GM19240 (cell line): ENCODE measurements at regions not wholly inside any gene's neighbourhood (a gene's known extent, or its start where the extent isn't known, plus 50 kb on each side); places are given as distances from the start of the nearest gene placed in this dataset.

Experiments
- DNase-seq: peaks from one replicate; pipeline ENCODE4 v3.0.0; 2011; ENCODE audit warnings: low spot score; ENCODE audit not compliant: insufficient read length

DNA sequence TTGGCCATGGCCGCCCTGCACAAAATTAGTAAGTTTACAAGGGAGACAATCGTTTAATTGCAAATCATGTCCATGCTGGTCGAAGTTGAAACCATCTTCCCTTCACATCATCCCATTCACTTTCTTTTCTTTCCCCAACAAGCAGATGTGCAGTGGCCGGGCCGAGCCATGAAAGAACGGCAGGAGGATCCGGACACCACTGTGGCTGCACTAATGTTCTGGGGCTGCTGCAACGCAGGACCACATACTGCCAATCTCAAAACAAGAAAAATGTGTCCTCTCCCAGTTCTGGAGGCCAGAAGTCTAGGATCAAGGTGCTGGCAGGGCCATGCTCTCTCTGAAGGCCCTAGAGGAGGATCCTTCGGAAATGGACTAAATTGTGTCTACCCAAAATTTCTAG lies 227.4 kb upstream of the MYT1L start:
- no peak for DNase-seq

DNA sequence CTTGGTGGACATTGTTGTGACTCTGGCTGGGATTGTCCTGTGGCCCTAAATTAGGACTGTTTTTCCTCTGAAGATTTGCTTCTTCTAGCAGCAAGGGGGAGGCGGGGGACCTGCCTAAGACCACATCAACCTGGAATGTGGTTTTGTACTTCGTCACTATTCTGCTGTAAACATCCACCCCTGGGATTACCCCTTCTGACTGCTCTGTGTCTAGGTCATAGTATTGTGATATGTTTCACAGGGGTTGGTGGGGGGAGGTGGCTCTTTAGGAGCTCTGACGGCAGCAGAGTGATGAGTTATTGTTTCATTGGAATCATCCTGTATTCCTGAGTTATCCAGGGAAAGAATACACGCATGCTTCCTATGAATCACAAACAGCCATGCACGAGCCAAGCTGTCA lies 226.4 kb upstream of the MYT1L start:
- no peak for DNase-seq

DNA sequence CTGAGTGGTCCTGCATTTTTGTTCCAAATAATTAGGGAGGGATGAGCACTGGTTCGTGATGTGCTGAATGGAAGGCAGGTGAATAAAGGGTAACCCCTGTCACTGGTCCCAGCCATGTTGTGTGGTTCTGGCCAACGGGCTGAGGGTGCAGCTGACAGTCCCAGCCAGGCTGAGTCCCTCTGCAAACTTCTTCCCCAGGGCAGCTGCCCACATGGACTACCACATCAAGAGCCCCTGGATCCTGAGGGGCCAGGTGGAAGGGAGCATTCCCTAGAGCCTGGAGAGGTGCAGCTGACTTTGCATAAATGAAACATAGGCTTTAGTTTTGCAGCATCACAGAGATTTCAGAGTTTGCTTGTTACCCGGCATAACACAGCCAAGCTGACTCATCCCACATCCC lies 219.8 kb upstream of the MYT1L start:
- no peak for DNase-seq

DNA sequence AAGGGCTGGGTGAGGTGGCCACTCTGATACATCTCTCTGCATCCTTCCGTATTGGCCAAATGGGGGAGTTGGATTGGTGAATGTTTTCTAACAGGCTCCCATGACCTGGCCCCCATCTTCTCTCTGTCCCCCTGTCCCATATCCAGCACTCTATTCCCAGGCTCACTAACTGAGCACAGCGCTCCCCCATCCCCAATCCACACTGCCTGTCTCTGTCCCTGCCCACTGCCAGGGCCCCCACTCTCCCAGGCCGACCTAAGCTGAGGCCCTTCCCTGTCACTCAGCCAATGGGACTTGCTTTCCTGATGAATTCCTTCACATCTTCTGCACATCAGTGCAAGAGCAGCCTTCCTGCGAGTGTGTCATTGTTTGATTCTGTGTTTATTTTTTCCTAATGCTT lies 216.8 kb upstream of the MYT1L start:
- no peak for DNase-seq

DNA sequence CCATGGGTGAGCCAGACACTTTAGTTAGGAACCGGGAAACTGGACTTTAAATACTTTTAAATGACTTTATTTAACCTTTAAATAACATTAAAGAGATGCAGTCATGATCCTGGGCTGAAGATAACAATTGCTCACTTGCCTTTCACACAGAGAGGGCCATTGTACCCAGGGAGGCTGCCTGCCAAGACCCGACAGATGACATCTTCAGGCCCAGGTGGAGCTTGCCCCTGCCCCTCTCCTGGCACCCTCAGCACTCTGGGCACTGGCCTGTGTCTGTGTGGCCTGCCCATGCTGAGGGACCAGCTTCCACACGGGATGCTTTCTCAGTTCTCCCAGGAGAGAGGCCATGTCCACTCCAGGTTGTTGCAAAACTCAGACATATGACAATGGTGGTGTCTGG lies 216.4 kb upstream of the MYT1L start:
- DNase-seq: no peak

DNA sequence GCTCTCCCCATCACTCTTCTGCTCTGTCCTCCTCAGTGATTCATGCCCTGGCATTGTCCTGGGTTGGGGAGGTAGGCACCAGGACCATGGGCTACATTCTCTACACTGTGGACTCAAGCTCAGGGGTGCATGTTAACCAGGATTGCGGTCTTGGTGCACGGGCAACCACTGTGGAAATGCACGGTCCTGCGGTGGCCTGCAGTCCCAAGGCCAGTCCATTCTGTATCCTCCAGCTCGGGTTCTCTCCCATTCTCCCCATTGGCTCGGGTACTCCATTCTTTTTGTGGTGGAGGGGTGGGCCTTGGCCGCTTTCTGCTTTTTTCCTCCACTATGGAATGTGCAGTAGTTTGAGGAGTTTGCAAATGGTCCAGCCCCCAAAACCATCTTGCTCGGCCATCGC lies 215.0 kb upstream of the MYT1L start:
- DNase-seq: no peak

DNA sequence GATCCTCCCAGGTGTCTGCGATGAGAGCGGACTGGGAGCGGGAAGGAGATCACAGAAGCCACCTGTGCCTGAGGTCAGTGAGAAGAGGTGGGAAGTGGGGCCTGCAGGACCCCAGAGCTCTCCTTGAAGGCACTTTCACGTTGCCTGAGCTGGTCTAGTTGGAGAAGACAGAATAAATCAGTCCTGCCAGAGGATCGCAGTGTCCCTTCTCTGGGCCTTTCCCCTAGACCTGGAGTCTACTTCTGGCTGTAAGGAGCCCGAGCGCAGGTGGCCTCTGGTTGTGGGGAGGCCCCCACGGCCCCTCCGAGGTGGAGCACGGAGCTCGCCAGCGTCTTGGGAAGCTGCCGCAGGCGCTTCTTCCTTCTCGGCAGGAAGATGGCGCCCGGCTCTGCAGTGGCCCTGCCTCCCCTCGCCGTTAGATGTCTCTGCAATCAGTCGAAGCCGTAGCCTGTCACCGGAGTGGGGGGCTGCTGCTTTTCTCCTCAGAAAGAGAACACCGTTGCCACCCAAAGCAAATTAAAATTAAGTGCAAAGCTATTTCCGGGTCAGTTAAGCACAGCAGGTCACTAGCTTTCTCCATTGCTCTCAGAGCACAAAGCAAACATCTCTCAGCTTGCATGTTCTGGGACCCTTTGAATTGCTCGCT lies 212.0 kb upstream of the MYT1L start:
- no peak for DNase-seq

DNA sequence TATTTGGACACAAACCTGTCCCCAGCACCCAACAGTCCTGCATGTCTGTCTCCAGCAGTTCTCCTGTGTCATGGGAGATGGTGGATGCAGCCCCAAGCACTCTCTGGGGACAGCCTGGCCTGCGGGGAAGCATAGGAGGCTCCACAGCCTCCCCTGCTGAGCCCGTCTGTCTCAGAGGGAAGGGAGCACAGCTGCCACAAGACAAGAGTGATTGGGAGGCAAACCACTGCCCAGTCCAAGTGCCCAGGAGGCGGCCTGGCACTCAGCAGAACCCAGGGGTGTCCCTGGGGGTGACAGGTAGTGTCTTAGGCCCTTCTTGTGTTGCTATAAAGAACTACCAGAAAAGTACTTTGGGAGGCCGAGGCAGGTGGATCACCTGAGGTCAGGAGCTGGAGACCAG lies 211.2 kb upstream of the MYT1L start:
- DNase-seq: no peak

DNA sequence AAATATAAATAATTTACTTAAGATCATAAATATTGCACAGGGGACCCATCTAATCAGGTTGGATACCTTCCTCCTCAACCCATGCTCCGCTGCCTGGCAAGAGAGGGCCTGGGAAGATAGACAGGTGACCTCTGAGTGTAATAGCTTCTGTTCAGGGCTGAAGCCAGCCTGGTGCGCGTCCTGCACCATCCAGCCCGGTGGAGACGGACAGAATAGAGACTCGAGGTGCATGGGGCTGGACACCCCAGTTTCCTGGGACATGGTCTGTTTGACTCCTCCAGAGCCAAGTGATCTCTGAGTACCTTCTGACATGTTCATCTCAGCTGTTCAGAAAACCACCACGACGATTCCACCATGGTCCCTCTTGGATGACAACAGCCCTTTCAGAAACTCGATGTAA lies 209.3 kb upstream of the MYT1L start:
- no peak for DNase-seq

DNA sequence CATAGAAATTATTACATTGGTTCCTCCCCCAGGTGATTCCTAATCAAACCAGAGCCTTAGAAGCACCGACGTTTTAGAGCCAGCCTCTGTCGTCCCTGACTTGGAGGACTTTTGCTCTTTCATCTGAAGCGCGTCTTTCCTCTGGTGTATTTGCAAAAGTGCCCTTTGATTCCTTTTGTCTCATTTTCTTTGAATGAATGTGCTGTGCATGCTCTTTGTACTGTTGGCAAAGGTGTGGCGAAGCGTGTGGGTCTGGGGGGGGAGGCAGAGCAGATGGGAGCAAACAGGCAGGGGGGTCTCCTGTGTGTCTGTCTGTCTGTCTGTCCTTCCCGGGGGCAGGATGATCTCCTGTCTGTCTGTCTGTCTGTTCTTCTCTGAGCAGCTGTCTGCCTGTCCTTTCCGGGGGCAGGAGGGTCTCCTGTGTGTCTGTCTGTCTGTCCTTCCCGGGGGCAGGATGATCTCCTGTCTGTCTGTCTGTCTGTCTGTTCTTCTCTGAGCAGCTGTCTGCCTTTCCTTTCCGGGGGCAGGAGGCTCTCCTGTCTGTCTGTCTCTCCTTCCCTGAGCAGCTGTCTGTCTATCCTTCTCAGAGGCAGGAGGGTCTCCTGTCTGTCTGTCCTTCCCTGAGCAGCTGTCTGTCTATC lies 205.5 kb upstream of the MYT1L start:
- DNase-seq: no peak

DNA sequence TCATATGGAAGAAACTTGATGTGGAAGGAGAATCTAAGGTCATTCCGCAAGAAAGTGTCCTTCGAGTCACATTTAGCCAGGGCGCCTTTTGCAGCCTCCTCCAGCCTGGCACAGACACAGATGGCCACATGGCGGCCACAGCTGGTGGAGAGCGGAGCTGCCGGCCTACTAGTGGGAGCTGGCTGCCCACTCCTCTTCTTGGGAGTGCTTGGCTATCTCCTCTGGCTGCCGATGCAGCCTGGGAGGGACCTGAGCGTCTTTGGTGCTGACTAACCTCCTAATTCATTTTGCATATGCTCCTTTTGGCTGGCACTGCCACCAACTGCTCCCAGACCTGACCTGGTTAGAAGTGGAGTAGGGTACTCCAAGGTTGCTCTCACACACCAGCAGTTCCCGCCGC lies 199.3 kb upstream of the MYT1L start:
- no peak for DNase-seq

DNA sequence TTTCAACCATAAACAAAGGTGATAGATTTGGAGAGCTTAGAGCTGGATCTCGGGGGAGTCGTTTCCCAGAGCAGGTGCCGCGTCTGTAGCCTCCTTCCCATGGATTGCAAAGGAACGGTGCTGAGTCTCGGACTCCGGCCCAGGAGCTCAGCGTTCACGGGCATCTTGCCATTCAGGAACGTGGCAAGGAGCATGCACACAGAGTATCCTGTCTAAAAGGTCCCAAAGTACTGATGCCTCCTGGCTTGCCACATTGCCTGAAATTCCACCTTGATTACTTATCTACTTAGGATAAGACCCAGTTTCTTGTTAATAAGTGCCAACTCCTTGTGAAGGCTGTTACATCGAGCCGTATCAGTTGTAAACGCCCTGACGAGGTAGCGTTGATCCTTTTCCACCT lies 197.8 kb upstream of the MYT1L start:
- no peak for DNase-seq

DNA sequence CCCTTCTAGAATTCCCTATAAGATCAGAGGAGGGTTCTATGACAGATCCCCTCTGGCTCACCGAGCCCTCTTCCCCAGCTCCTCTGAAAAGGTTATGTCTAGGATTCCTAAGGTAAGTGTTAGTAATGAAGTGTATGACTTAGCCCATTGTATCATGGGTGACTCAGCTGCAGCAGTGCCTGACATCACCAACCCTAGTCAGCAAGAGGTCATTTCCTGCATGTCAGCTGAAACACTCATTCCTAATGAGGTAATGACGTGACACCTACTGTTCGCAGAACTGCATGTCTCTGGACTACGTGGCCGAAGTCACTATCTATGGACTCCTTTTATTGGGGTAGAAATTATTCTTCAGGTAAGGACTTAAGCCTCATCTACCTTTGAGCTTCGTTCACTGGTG lies 196.1 kb upstream of the MYT1L start:
- DNase-seq: no peak

DNA sequence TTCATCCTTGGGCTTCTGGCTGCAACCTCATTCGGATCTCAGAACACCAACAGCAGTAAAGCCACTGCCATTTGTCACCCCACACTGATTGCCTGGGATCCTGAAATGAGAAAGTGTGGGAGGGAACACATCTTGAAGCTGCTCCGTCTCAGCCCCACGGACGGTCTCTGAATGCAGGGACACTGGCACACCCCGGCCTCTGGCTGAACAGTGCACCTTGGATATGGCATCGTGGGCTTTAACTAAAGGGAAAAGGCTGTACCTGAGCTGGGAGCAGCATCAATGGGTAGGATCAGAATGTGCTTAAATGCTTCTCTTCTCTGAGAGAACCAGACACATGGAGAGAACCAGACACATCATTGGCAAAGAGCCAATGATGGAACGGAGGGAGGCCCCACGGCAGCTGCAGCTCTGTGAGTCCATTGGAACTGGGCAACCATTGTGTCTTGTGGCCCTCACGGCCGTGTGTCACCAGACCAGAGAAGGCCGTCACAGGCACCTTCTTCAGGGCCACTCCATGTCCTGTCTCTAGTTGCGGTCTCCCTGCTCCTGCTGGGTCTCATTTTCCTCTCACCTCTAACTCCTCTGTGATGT lies 193.4 kb upstream of the MYT1L start:
- DNase-seq: no peak

DNA sequence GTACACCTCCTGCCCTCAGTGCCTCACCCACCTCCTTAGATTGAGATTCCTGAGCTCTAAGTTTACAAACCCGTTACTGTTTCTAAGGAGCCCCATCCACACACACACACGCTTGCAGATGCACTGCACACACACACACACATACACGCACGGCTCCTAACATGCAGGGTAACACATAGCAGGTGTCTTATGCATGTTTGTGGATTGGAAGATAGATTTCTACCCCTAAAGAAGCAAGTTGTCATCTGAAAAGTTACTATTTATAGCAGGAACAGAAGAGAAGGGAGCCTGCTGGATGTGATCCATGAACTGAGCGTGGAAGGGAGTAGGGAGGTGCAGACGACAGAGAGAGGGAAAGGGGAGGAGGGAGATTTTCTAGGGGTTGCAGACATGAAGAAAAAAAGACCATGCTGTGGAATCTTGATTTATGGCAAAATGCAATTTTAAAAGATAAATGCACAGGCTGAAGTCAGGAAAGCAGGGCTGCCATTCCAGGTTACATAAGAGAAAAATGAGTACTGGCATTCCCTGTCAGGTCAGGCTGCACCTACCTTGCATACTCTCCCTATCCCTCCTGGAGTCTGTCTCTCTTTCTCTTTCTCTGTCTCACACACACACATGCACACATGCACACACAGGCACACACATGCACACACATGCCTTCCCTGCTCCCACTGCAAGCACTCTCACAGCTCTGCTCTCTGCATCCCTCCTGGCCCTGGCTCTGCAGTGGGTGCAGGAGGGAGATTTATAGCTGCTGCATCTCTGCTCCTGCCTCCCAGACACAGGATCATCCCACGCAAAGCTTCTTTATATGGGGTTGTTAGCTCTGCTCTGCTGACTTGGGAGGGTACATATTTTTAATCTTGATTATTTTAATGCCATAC lies 192.6 kb upstream of the MYT1L start:
- DNase-seq: no peak

DNA sequence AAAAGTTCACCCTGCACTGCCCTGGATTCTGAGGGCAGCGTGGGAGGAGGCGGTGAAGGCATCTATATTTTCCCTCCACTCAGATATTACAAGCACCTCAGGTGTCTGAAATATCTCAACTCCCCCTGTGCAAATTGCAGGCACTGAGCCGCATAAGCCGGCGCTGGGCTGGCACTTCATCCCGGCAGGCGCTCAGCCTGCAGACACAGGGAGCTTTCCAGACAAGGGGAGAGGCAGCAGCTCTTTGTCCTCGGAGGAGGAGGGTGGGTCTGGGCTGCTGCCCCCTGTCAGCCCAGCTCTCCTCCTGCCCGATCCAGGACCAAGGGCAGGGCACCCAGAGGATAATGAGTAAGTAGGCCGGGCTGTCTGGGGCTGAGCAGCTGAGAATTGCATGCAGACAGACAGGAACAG lies 189.3 kb upstream of the MYT1L start:
- DNase-seq: no peak

DNA sequence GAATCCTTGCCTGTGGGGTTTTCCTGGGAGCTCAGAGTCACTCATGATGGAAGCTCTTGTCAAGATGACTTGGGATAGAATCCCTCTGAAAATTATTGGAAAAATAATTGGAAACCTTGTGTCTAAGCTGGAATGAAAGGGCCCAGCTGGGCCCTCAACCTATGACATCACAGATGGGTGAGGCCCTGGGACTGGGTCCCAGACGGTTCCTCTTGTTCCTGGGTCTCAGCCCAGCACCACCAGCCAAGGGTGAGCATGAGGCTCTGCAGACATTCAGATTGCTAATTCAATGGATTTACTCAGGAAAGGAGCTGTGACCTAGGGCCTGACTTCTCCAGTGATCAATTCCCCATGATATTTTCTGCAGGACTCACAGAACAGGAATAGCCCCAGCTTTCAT lies 188.3 kb upstream of the MYT1L start:
- DNase-seq: no peak

DNA sequence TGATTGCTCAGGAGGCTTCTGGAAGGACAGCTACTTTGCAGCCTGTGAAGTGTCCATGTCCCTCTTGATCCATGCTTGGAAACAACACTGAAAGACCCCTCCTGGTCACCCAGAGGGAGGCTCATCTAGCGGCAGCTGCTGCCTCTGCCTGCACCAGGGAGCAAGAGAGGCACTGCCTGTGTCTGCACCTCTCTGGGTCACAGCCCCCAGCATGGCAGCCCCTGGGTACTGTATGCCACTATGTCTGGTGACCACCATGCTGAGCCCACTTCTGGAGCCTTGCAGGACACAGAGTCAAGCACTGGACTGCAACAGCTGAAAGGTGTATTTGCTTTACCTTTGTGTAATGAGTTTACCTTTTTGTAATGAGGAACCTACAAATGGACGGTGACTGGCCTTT lies 186.3 kb upstream of the MYT1L start:
- no peak for DNase-seq

DNA sequence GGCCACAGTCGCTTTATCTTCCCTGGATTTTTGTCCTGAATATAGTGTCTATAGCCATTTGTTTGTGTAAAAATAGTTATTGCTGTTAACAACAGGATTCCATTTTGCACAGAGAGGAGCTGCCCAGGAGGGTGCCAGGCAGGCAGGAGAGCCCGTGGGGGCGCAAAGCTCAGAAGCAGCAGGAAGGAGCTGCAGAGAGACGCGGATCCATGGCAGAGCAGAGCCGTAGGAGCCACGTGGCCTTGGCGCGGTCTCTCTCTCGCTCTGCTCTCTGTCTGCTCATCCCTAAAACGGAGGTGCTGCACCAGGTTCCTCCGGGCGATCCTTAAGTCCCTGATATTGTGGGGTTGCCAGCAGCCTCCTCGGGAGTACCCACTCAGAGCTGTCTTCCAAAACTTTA lies 185.3 kb upstream of the MYT1L start:
- DNase-seq: no peak

DNA sequence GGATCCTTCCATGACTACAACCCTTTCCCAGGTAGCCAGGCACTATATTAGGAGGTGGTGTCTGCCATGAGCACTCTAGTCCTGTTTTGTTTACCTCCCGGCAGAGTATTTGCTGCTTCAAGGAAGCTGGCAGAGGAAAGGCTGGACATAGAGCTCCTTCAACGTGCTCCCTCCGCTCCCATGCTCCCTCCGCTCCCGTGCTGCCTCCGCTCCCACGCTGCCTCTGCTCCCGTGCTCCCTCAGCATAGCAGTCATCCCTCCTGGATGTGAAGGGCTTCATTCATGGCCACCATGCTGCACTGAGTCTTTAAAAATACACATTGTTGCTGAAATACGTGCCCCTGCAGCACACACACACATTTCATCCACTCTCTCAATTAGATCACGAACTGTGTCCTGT lies 181.9 kb upstream of the MYT1L start:
- DNase-seq: no peak

DNA sequence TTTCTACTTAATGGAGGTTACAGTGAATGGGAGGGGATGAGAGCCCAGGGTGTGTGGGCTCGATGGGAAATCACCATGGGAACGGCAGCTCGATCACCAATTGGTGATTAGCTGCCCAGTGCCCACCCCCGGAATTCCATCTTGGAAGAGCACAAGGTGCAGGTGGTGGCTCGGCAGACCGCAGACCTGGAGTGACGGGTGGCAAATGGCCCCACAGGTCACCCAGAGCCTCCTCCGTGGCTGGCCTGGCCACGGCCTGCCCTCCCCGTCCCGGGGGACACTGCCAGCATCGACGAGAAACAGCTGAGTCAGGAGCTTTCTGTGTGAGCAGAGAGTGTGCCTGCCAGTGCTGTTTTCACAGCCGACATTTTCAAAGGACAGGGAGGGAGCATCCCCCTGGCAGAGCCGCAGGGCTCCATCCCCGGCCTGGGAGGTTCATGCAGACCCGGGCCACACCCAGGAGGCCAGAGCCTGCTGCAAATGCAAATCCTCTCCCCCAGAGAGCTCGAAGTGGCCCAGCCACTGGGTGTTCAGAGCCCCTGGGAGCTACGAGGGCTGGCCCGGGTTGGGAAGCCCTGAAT lies 176.4 kb upstream of the MYT1L start:
- DNase-seq: no peak

DNA sequence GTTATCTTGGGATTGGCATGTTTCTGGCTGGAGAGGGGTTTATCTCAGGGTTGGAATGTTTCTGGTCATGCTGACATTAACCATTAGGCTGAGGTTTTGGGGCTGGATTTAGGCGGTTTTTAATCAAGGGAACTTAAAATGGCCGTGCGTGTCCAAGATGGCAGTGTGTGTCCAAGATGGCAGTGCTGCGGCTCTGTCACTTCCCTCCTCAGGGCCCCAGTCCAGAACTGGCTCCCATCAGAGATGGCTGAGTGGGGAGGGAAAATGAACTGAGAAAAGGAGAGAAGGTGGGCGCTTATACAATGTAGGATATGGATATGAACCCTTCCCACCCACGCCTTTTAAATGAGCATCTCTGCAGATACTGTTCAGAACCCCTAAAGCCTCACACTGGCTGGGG lies 175.5 kb upstream of the MYT1L start:
- no peak for DNase-seq
